ENCODE measurements at regions not wholly inside any gene's neighbourhood (a gene's known extent, or its start where the extent isn't known, plus 50 kb on each side); places are given as distances from the start of the nearest gene placed in this dataset.
"Not testable (repeated sequence)": the region's sequence is repeated elsewhere in the genome, so short reads cannot be mapped to it uniquely, and the experiment has no call there.

- DNase-seq: no peak
Measured at GRCh38 chr1:192907545-192908243, 98.9 kb downstream of the RGS2 start.

- DNase-seq: not testable (repeated sequence)
Measured at GRCh38 chr1:192911896-192912656, 103.2 kb downstream of the RGS2 start.

- no peak for DNase-seq
Measured at GRCh38 chr1:192913683-192914082, 104.8 kb downstream of the RGS2 start.

GRCh38 chr1:192914092-192914491, 105.3 kb downstream of the RGS2 start:
- no peak for DNase-seq

- no peak for DNase-seq
Measured at GRCh38 chr1:192914696-192915095, 105.9 kb downstream of the RGS2 start.

GRCh38 chr1:192916021-192916420, 107.2 kb downstream of the RGS2 start:
- no peak for DNase-seq

GRCh38 chr1:192918259-192918658, 109.4 kb downstream of the RGS2 start:
- DNase-seq: no peak

- DNase-seq: no peak
Measured at GRCh38 chr1:192920412-192920811, 111.6 kb downstream of the RGS2 start.

- no peak for DNase-seq
Measured at GRCh38 chr1:192925609-192926008, 116.8 kb downstream of the RGS2 start.

- DNase-seq: no peak
Measured at GRCh38 chr1:192926736-192927135, 117.9 kb downstream of the RGS2 start.

GRCh38 chr1:192927496-192927895, 118.7 kb downstream of the RGS2 start:
- DNase-seq: no peak

- DNase-seq: no peak
Measured at GRCh38 chr1:192929597-192929996, 120.8 kb downstream of the RGS2 start.

- DNase-seq: no peak
Measured at GRCh38 chr1:192933744-192934143, 124.9 kb downstream of the RGS2 start.

- DNase-seq: no peak
Measured at GRCh38 chr1:192936313-192937018, 122.7 kb downstream of the UCHL5 start.

GRCh38 chr1:192937128-192937527, 122.0 kb downstream of the UCHL5 start:
- DNase-seq: no peak

GRCh38 chr1:192939440-192939839, 119.7 kb downstream of the UCHL5 start:
- DNase-seq: no peak

- no peak for DNase-seq
Measured at GRCh38 chr1:192940658-192941057, 118.5 kb downstream of the UCHL5 start.

- DNase-seq: no peak
Measured at GRCh38 chr1:192941722-192942411, 117.3 kb downstream of the UCHL5 start.

- no peak for DNase-seq
Measured at GRCh38 chr1:192943108-192943507, 116.1 kb downstream of the UCHL5 start.

- no peak for DNase-seq
Measured at GRCh38 chr1:192943522-192943921, 115.6 kb downstream of the UCHL5 start.

- no peak for DNase-seq
Measured at GRCh38 chr1:192945390-192946130, 113.6 kb downstream of the UCHL5 start.

- DNase-seq: no peak
Measured at GRCh38 chr1:192949783-192950182, 109.4 kb downstream of the UCHL5 start.
